Ascending aorta (tissue), 2 donors: ENCODE measurements at regions not wholly inside any gene's neighbourhood (a gene's known extent, or its start where the extent isn't known, plus 50 kb on each side); places are given as distances from the start of the nearest gene placed in this dataset.

Experiments used
- DNase-seq, 2 donors: peaks; one replicate each; pipeline ENCODE4 v3.0.0-alpha.2; 2019; ENCODE audit warnings: low spot score in 2 of 2
- H3K27ac ChIP-seq, 2 donors: fragments of 200-600 bp; sonication (generic); one replicate each; pipeline ENCODE4 v1.5.1; 2016 to 2017; ENCODE audit warnings: mild to moderate bottlenecking in 1 of 2
- H3K27me3 ChIP-seq: fragments of 200-600 bp; sonication (generic); one replicate; pipeline ENCODE4 v1.5.1; 2017
- H3K36me3 ChIP-seq, 2 donors: fragments of 200-600 bp; sonication (generic); one replicate each; pipeline ENCODE4 v1.5.1; 2016
- H3K4me1 ChIP-seq, 2 donors: fragments of 200-600 bp; sonication (generic); one replicate each; pipeline ENCODE4 v1.5.1; 2016 to 2017; ENCODE audit warnings: mild to moderate bottlenecking in 1 of 2
- H3K4me3 ChIP-seq, 2 donors: fragments of 200-600 bp; sonication (generic); one replicate each; pipeline ENCODE4 v1.5.1; 2016 to 2017; ENCODE audit warnings: mild to moderate bottlenecking in 1 of 2
- H3K9me3 ChIP-seq, 2 donors: fragments of 200-600 bp; sonication (generic); one replicate each; pipeline ENCODE4 v1.5.1; 2016
- intact Hi-C: fragments of 100-400 bp; cut with DNase I; formaldehyde crosslinking; loops from one replicate; pipeline ENCODE4 v1.15.1; 2023
- TF ChIP-seq, protein P1 (sequence below), 3 experiments: fragments of 200-600 bp in 2 of 3; fragments of 450-650 bp in 1 of 3; sonication (generic) in 2 of 3; IDR thresholded peaks; one replicate each; pipeline ENCODE4 v1.5.1; 2016 to 2019; ENCODE audit warnings: antibody characterized with exemption in 3 of 3, mild to moderate bottlenecking in 1 of 3, moderate library complexity in 1 of 3

DNA sequence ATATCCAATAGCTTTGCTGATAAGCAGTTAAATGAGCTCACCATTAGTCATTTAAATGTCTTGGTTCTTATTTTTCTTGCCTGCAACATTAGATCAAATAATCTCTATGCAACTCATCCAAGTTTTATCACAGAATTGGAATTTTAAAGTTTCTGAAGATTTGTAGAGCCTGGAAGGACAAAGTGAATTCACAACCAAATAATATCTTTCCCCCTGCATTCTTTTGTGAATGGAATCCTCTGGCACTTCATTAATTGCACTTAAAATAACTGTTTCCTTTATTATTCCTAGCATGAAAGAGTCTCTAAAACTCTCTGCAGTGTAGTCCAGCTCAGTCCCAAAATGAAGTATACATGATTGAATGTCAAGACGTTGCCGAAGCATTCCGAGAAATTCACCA lies 345.6 kb upstream of the TGFBR2 start:
- Histone ChIP-seq H3K27me3 (no peaks in the 10 kb centered on the region), H3K36me3 (no peaks in the 10 kb centered on the region), H3K27ac (peak overlapping the region in 1 of 2 donors; percentile 40), H3K4me1 (peaks cover 6 to 14% of the 10 kb centered on the region in 2 donors), H3K4me3 (no peak overlapping the region), H3K9me3 (no peaks in the 10 kb centered on the region)
- no peak for DNase-seq
- intact Hi-C loops: no loop called here
- TF ChIP-seq, protein P1, sequence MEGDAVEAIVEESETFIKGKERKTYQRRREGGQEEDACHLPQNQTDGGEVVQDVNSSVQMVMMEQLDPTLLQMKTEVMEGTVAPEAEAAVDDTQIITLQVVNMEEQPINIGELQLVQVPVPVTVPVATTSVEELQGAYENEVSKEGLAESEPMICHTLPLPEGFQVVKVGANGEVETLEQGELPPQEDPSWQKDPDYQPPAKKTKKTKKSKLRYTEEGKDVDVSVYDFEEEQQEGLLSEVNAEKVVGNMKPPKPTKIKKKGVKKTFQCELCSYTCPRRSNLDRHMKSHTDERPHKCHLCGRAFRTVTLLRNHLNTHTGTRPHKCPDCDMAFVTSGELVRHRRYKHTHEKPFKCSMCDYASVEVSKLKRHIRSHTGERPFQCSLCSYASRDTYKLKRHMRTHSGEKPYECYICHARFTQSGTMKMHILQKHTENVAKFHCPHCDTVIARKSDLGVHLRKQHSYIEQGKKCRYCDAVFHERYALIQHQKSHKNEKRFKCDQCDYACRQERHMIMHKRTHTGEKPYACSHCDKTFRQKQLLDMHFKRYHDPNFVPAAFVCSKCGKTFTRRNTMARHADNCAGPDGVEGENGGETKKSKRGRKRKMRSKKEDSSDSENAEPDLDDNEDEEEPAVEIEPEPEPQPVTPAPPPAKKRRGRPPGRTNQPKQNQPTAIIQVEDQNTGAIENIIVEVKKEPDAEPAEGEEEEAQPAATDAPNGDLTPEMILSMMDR (IDR thresholded peaks at IDR 0.05): no peak

DNA sequence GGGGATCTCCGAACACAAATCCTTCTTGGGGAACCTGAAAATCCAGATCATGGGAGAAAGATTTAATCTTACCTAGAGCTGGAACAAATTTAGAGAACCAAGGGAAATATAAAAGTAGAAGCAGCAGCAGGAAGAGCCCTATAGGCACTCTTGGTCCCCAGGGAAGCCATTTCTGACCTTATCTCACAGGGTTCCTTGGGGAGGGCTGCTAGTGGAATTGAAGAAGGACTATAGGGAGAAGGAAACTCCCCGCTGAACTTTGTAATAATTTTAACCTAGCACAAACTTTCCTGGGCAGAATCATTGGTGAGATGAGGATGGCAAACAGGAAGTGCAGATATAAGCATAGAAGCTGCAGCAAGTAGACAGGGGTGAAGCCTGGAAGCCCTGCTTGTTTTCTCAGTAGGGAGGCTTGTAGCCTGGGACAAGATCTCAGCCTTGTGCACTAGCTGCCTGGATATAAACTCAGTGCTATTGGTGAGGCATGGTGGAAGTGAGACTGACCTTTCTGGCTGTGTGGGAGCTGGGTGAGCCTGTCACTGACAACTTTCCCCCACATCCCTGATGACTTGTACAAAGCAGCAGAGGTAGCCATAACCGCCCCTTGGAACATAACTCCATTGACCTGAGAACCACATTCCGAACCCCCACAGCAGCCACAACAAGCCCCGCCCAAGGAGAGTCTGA lies 343.0 kb upstream of the TGFBR2 start:
- Histone ChIP-seq H3K4me3 (no peak overlapping the region), H3K36me3 (no peaks in the 10 kb centered on the region), H3K4me1 (peaks cover 6 to 14% of the 10 kb centered on the region in 2 donors), H3K27ac (no peak overlapping the region), H3K27me3 (no peaks in the 10 kb centered on the region), H3K9me3 (no peaks in the 10 kb centered on the region)
- TF ChIP-seq, protein P1 (IDR thresholded peaks at IDR 0.05): no peak
- DNase-seq: no peak
- intact Hi-C loops: loop anchor here (2.0 kb wide), 1 partner anchor 31 kb away; no protein-coding TSS in a partner anchor

DNA sequence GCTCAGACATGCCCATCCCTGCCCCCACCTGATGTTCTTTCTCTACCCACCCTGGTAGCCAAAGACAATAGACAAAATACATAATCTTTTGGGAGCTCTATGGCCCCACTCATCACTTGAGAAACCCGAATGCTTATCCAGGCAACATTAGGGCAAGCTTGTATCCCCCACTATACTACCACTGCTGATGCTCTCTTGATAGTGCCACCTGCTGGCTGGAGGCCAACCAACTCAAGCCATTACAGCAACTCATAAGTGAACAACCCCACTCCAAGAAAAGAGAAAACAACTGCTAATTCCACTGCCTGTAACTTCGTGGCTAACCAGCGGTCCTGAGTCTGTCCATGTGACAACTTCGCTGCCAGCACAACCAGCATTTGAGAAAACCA lies 342.5 kb upstream of the TGFBR2 start:
- peaks cover 6 to 14% of the 10 kb centered on the region in 2 donors for H3K4me1 ChIP-seq
- H3K36me3 ChIP-seq: no peaks in the 10 kb centered on the region
- no peak overlapping the region for H3K27ac ChIP-seq
- no peaks in the 10 kb centered on the region for H3K9me3 ChIP-seq
- intact Hi-C loops: loop anchor here (2.0 kb wide), 1 partner anchor 31 kb away; no protein-coding TSS in a partner anchor
- no peak for DNase-seq
- no peaks in the 10 kb centered on the region for H3K27me3 ChIP-seq
- TF ChIP-seq, protein P1 (IDR thresholded peaks at IDR 0.05): no peak
- no peak overlapping the region for H3K4me3 ChIP-seq

DNA sequence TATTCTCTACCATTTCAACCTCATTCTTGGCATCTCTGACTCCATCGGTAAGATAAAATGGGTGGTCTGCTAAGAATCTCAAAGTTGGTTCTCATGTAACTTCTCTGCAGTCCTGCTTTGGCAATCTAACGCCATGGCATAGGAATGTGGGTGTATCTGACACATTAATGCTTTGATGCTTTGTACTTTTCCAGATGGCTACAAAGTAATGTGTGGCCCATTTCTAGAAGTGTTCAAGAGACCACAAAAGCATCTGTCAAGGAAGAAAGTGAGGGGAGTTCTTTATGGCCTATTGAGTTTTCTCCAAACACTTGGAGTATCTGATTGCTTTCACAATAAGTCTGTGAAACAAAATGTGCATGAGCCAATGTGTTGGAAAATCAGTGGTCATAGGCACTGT lies 339.9 kb upstream of the TGFBR2 start:
- Histone ChIP-seq H3K27ac (no peak overlapping the region), H3K9me3 (no peaks in the 10 kb centered on the region), H3K4me3 (no peak overlapping the region), H3K36me3 (no peaks in the 10 kb centered on the region), H3K27me3 (no peaks in the 10 kb centered on the region), H3K4me1 (peaks cover 4 to 16% of the 10 kb centered on the region in 2 donors)
- DNase-seq: no peak
- TF ChIP-seq, protein P1 (IDR thresholded peaks at IDR 0.05): no peak
- intact Hi-C loops: no loop called here

DNA sequence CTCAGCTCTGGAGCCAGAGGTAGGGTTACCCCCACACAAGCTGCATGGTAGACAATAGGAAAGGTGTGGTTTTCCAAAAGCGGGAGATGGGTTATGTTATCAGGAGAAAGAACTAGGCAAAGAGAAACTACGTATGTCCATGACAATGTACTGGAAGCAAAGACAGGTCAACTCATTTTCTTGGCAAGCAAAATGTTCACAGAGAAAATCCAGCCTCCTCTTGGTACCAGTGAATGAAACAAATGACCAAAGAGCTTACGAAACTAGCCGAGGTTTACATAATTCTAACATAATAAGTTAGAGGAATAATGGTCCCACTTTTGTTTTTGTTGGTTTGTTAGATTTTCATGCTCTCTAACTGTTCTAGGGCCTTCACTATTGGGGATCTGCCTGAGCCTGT lies 338.1 kb upstream of the TGFBR2 start:
- intact Hi-C loops: no loop called here
- H3K36me3 ChIP-seq: no peaks in the 10 kb centered on the region
- H3K27me3 ChIP-seq: no peaks in the 10 kb centered on the region
- DNase-seq: no peak
- peak overlapping the region in 1 of 2 donors; percentile 43 for H3K27ac ChIP-seq
- no peaks in the 10 kb centered on the region for H3K9me3 ChIP-seq
- TF ChIP-seq, protein P1 (IDR thresholded peaks at IDR 0.05): no peak
- no peak overlapping the region for H3K4me3 ChIP-seq
- peaks cover under 1 to 6% of the 10 kb centered on the region in 2 donors for H3K4me1 ChIP-seq
